ENCODE measurements at regions not wholly inside any gene's neighbourhood (a gene's known extent, or its start where the extent isn't known, plus 50 kb on each side); places are given as distances from the start of the nearest gene placed in this dataset.

- no peak for TF ChIP-seq EZH2 (IDR thresholded peaks at IDR 0.05; ENCODE audit: borderline replicate concordance, low read length)
- TF ChIP-seq CTCF (IDR thresholded peaks at IDR 0.05; ENCODE audit: low read length), result no peak
Measured at GRCh38 chr6:115393821-115394220, 666.9 kb downstream of the FRK start.

All from OCI-LY1 (cell line).